GM23338 (cell line): ENCODE measurements at regions not wholly inside any gene's neighbourhood (a gene's known extent, or its start where the extent isn't known, plus 50 kb on each side); places are given as distances from the start of the nearest gene placed in this dataset.

Experiments used
- ATAC-seq: fragments of 200-7000 bp; cut with Tn5 transposase; 3 replicates; pipeline ENCODE4 v1.9.1; 2020
- DNase-seq: peaks from one replicate; pipeline ENCODE4 v3.0.0-alpha.2; 2015; ENCODE audit warnings: low spot score
- H2AFZ ChIP-seq: fragments of 200-600 bp; sonication (generic); 2 replicates; pipeline ENCODE4 v1.8.0; 2016; ENCODE audit warnings: antibody characterized with exemption, mild to moderate bottlenecking, moderate library complexity
- H3F3A ChIP-seq: fragments of 200-600 bp; sonication (generic); replicated peaks from 2 replicates; pipeline ENCODE4 v1.8.0; 2017; ENCODE audit warnings: antibody characterized with exemption, mixed run types, low read depth
- H3K27ac ChIP-seq: fragments of 200-600 bp; sonication (generic); 2 replicates; pipeline ENCODE4 v1.6.1; 2016; ENCODE audit warnings: low read depth
- H3K27me3 ChIP-seq: fragments of 200-600 bp; sonication (generic); 2 replicates; pipeline ENCODE4 v1.8.0; 2016; ENCODE audit warnings: mild to moderate bottlenecking, mixed run types, moderate library complexity; ENCODE audit not compliant: insufficient read depth
- H3K36me3 ChIP-seq: fragments of 200-600 bp; sonication (generic); 2 replicates; pipeline ENCODE4 v1.8.0; 2016; ENCODE audit warnings: mild to moderate bottlenecking; ENCODE audit not compliant: insufficient read depth
- H3K4me1 ChIP-seq: fragments of 200-600 bp; sonication (generic); 2 replicates; pipeline ENCODE4 v1.8.0; 2016; ENCODE audit warnings: mild to moderate bottlenecking, moderate library complexity; ENCODE audit not compliant: insufficient read depth
- H3K4me2 ChIP-seq: fragments of 200-600 bp; sonication (generic); 2 replicates; pipeline ENCODE4 v1.7.1; 2017; ENCODE audit warnings: mixed run types
- H3K4me3 ChIP-seq: fragments of 200-600 bp; sonication (generic); 2 replicates; pipeline ENCODE4 v1.6.1; 2016; ENCODE audit warnings: mixed run types
- H3K79me2 ChIP-seq: fragments of 200-600 bp; sonication (generic); replicated peaks from 2 replicates; pipeline ENCODE4 v1.8.0; 2017; ENCODE audit warnings: mild to moderate bottlenecking; ENCODE audit not compliant: insufficient read depth
- H3K9me2 ChIP-seq: fragments of 200-600 bp; sonication (generic); 2 replicates; pipeline ENCODE4 v1.8.0; 2017; ENCODE audit not compliant: insufficient read depth
- H4K20me1 ChIP-seq: fragments of 200-600 bp; sonication (generic); replicated peaks from 2 replicates; pipeline ENCODE4 v1.8.0; 2017; ENCODE audit warnings: mild to moderate bottlenecking; ENCODE audit not compliant: insufficient read depth
- H3K27ac Mint-ChIP-seq: 2 replicates; pipeline ENCODE4 v1.8.0; 2020; ENCODE audit warnings: inconsistent platforms, mild to moderate bottlenecking, moderate library complexity, mixed read lengths
- H3K27me3 Mint-ChIP-seq: 3 replicates; pipeline ENCODE4 v1.8.0; 2022; ENCODE audit warnings: low read depth, mild to moderate bottlenecking, moderate library complexity, mixed read lengths, inconsistent platforms; ENCODE audit not compliant: insufficient read depth, poor library complexity
- H3K36me3 Mint-ChIP-seq: 3 replicates; pipeline ENCODE4 v1.8.0; 2021; ENCODE audit warnings: low read depth, mild to moderate bottlenecking, inconsistent platforms, moderate library complexity, mixed read lengths
- H3K4me1 Mint-ChIP-seq: 3 replicates; pipeline ENCODE4 v1.8.0; 2020; ENCODE audit warnings: mild to moderate bottlenecking, inconsistent platforms, mixed read lengths
- H3K4me3 Mint-ChIP-seq: 3 replicates; pipeline ENCODE4 v1.8.0; 2021; ENCODE audit warnings: moderate library complexity, mild to moderate bottlenecking, inconsistent platforms, mixed read lengths
- H3K9me3 Mint-ChIP-seq: 3 replicates; pipeline ENCODE4 v1.8.0; 2020; ENCODE audit warnings: moderate library complexity, mild to moderate bottlenecking, inconsistent platforms, mixed read lengths
- EZH2 ChIP-seq: fragments of 200-600 bp; sonication (generic); IDR thresholded peaks from one replicate; pipeline ENCODE4 v1.8.0; 2017; ENCODE audit warnings: antibody characterized with exemption, mild to moderate bottlenecking, low read depth; ENCODE audit not compliant: unreplicated experiment
- NANOG ChIP-seq: IDR thresholded peaks from 2 replicates; pipeline ENCODE4 v1.6.1; 2016; ENCODE audit warnings: antibody characterized with exemption, borderline replicate concordance
- ZNF114 ChIP-seq: fragments of 250-450 bp; sonication (Bioruptor Pico); IDR thresholded peaks from 2 replicates; pipeline ENCODE4 v1.5.0; 2020; ENCODE audit warnings: mild to moderate bottlenecking, moderate library complexity
- TF ChIP-seq, protein P1 (sequence below), 2 experiments: fragments of 200-600 bp in 1 of 2; sonication (generic) in 1 of 2; conservative IDR thresholded peaks; 2 replicates each; pipeline versions ENCODE4 v1.5.1 to v1.6.1; 2016 to 2017; ENCODE audit warnings: antibody characterized with exemption in 2 of 2, low read depth in 2 of 2, mild to moderate bottlenecking in 2 of 2, moderate library complexity in 1 of 2
- TF ChIP-seq, protein P2 (sequence below): IDR thresholded peaks from 2 replicates; pipeline ENCODE4 v1.6.1; 2016; ENCODE audit warnings: antibody characterized with exemption
- TF ChIP-seq, protein P3 (sequence below): IDR thresholded peaks from one replicate; pipeline ENCODE4 v1.6.1; 2018; ENCODE audit warnings: antibody characterized with exemption; ENCODE audit not compliant: unreplicated experiment
- TF ChIP-seq, protein P4 (sequence below): fragments of 250-450 bp; sonication (Bioruptor Pico); IDR thresholded peaks from 2 replicates; pipeline ENCODE4 v1.5.0; 2020; ENCODE audit warnings: mild to moderate bottlenecking, moderate library complexity

DNA sequence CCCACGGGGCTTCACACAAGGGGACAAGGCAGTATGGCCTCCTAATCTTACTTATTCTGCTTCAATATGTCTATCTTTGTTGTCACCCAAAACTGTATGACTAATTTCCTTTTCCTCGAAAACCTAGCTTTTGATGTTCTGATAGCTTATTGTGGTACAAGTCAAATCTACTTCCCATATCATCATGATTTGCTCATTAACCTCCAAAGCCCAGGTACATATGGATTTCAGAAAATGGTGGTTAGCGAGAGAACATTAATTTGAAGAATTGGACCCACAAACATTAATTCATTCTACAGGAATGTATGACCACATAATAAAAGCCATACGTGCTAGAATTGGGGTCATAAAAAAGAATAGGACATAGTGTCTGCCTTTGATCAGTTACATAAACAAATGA, 412.5 kb downstream of the CCDC91 start:
- Mint-ChIP-seq H3K9me3 (peaks cover 14% of the 10 kb centered on the region), H3K4me1 (peaks cover 6% of the 10 kb centered on the region; the same call in 2 of the 3 replicates), H3K36me3 (peaks cover 14% of the 10 kb centered on the region), H3K27me3 (no peaks in the 10 kb centered on the region), H3K4me3 (no peak overlapping the region), H3K27ac (no peak overlapping the region)
- no peaks in the 10 kb centered on the region for H3K79me2 ChIP-seq
- no peak for TF ChIP-seq NANOG
- TF ChIP-seq, protein P1, sequence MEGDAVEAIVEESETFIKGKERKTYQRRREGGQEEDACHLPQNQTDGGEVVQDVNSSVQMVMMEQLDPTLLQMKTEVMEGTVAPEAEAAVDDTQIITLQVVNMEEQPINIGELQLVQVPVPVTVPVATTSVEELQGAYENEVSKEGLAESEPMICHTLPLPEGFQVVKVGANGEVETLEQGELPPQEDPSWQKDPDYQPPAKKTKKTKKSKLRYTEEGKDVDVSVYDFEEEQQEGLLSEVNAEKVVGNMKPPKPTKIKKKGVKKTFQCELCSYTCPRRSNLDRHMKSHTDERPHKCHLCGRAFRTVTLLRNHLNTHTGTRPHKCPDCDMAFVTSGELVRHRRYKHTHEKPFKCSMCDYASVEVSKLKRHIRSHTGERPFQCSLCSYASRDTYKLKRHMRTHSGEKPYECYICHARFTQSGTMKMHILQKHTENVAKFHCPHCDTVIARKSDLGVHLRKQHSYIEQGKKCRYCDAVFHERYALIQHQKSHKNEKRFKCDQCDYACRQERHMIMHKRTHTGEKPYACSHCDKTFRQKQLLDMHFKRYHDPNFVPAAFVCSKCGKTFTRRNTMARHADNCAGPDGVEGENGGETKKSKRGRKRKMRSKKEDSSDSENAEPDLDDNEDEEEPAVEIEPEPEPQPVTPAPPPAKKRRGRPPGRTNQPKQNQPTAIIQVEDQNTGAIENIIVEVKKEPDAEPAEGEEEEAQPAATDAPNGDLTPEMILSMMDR (conservative IDR thresholded peaks at IDR 0.05; ENCODE audit: low read depth in 2 of 2): no peak
- TF ChIP-seq ZNF114 (CRISPR knock-in tag): no peak
- TF ChIP-seq, protein P2, sequence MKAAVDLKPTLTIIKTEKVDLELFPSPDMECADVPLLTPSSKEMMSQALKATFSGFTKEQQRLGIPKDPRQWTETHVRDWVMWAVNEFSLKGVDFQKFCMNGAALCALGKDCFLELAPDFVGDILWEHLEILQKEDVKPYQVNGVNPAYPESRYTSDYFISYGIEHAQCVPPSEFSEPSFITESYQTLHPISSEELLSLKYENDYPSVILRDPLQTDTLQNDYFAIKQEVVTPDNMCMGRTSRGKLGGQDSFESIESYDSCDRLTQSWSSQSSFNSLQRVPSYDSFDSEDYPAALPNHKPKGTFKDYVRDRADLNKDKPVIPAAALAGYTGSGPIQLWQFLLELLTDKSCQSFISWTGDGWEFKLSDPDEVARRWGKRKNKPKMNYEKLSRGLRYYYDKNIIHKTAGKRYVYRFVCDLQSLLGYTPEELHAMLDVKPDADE: no peak
- no peak for TF ChIP-seq EZH2
- TF ChIP-seq, protein P3, sequence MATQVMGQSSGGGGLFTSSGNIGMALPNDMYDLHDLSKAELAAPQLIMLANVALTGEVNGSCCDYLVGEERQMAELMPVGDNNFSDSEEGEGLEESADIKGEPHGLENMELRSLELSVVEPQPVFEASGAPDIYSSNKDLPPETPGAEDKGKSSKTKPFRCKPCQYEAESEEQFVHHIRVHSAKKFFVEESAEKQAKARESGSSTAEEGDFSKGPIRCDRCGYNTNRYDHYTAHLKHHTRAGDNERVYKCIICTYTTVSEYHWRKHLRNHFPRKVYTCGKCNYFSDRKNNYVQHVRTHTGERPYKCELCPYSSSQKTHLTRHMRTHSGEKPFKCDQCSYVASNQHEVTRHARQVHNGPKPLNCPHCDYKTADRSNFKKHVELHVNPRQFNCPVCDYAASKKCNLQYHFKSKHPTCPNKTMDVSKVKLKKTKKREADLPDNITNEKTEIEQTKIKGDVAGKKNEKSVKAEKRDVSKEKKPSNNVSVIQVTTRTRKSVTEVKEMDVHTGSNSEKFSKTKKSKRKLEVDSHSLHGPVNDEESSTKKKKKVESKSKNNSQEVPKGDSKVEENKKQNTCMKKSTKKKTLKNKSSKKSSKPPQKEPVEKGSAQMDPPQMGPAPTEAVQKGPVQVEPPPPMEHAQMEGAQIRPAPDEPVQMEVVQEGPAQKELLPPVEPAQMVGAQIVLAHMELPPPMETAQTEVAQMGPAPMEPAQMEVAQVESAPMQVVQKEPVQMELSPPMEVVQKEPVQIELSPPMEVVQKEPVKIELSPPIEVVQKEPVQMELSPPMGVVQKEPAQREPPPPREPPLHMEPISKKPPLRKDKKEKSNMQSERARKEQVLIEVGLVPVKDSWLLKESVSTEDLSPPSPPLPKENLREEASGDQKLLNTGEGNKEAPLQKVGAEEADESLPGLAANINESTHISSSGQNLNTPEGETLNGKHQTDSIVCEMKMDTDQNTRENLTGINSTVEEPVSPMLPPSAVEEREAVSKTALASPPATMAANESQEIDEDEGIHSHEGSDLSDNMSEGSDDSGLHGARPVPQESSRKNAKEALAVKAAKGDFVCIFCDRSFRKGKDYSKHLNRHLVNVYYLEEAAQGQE: no peak
- TF ChIP-seq, protein P4, sequence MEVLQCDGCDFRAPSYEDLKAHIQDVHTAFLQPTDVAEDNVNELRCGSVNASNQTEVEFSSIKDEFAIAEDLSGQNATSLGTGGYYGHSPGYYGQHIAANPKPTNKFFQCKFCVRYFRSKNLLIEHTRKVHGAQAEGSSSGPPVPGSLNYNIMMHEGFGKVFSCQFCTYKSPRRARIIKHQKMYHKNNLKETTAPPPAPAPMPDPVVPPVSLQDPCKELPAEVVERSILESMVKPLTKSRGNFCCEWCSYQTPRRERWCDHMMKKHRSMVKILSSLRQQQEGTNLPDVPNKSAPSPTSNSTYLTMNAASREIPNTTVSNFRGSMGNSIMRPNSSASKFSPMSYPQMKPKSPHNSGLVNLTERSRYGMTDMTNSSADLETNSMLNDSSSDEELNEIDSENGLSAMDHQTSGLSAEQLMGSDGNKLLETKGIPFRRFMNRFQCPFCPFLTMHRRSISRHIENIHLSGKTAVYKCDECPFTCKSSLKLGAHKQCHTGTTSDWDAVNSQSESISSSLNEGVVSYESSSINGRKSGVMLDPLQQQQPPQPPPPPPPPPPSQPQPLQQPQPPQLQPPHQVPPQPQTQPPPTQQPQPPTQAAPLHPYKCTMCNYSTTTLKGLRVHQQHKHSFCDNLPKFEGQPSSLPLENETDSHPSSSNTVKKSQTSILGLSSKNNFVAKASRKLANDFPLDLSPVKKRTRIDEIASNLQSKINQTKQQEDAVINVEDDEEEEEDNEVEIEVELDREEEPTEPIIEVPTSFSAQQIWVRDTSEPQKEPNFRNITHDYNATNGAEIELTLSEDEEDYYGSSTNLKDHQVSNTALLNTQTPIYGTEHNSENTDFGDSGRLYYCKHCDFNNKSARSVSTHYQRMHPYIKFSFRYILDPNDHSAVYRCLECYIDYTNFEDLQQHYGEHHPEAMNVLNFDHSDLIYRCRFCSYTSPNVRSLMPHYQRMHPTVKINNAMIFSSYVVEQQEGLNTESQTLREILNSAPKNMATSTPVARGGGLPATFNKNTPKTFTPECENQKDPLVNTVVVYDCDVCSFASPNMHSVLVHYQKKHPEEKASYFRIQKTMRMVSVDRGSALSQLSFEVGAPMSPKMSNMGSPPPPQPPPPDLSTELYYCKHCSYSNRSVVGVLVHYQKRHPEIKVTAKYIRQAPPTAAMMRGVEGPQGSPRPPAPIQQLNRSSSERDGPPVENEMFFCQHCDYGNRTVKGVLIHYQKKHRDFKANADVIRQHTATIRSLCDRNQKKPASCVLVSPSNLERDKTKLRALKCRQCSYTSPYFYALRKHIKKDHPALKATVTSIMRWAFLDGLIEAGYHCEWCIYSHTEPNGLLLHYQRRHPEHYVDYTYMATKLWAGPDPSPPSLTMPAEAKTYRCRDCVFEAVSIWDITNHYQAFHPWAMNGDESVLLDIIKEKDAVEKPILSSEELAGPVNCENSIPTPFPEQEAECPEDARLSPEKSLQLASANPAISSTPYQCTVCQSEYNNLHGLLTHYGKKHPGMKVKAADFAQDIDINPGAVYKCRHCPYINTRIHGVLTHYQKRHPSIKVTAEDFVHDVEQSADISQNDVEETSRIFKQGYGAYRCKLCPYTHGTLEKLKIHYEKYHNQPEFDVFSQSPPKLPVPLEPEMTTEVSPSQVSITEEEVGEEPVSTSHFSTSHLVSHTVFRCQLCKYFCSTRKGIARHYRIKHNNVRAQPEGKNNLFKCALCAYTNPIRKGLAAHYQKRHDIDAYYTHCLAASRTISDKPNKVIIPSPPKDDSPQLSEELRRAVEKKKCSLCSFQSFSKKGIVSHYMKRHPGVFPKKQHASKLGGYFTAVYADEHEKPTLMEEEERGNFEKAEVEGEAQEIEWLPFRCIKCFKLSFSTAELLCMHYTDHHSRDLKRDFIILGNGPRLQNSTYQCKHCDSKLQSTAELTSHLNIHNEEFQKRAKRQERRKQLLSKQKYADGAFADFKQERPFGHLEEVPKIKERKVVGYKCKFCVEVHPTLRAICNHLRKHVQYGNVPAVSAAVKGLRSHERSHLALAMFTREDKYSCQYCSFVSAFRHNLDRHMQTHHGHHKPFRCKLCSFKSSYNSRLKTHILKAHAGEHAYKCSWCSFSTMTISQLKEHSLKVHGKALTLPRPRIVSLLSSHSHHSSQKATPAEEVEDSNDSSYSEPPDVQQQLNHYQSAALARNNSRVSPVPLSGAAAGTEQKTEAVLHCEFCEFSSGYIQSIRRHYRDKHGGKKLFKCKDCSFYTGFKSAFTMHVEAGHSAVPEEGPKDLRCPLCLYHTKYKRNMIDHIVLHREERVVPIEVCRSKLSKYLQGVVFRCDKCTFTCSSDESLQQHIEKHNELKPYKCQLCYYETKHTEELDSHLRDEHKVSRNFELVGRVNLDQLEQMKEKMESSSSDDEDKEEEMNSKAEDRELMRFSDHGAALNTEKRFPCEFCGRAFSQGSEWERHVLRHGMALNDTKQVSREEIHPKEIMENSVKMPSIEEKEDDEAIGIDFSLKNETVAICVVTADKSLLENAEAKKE (CRISPR knock-in tag): no peak
- no peaks in the 10 kb centered on the region for H3F3A ChIP-seq
- H3K4me2 ChIP-seq: no peak overlapping the region
- H3K27me3 ChIP-seq: no peaks in the 10 kb centered on the region
- H3K36me3 ChIP-seq: no peaks in the 10 kb centered on the region
- no peak overlapping the region for H3K27ac ChIP-seq
- H3K9me2 ChIP-seq: no peaks in the 10 kb centered on the region; the same call in none of the 2 replicates
- no peak overlapping the region for H3K4me3 ChIP-seq
- H2AFZ ChIP-seq: 0 out of 2 replicates have a peak overlapping the region, but pooled peaks have one; percentile 70
- ATAC-seq: no peak
- DNase-seq: no peak
- H3K4me1 ChIP-seq: peaks cover 9% of the 10 kb centered on the region; the same call in 1 of the 2 replicates
- H4K20me1 ChIP-seq: no peaks in the 10 kb centered on the region
